NCI-H82 treated with DMSO at 0.1 percent for 48 hours (cell line): ENCODE measurements at regions not wholly inside any gene's neighbourhood (a gene's known extent, or its start where the extent isn't known, plus 50 kb on each side); places are given as distances from the start of the nearest gene placed in this dataset.
"Not testable (repeated sequence)": the region's sequence is repeated elsewhere in the genome, so short reads cannot be mapped to it uniquely, and the experiment has no call there.

Experiments
- DNase-seq: peaks from one replicate; lab custom pipeline; 2025; ENCODE audit not compliant: unreplicated experiment; lab: John Stamatoyannopoulos, UW

DNA sequence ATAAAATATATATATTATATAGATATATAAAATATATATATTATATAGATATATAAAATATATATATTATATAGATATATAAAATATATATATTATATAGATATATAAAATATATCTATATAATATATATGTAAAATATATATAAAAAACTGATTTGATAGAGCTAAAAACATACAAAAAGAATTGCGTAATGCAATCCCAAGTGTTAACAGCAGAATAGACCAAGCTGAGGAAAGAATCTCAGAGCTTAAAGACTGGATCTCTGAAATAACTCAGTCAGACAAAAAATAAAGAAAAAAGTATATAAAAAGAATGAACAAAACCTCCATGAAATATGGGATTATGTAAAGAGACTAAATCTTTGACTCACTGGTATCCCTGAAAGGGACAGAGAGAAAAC is 112.8 kb upstream of the GCFC2 start:
- DNase-seq = not testable (repeated sequence)

DNA sequence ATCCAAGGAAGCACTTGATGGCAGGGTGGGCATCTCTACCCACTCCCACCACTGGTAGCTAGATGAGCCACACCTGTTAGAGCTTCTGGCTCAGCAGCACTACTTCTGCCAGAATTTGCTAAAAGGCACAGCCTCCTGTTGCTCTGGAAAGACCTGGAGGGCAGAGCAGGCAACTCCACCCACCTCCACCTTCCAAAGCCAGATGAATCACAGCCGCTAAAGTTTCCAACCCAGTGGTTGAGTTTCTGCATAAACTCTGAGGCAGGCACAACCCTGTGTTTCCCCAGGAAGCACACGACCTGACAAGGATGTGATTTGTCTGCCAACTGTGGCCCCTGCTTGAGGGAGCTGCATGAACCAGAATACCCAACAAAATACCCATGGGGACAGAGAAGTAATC is 111.6 kb upstream of the GCFC2 start:
- DNase-seq = no peak

DNA sequence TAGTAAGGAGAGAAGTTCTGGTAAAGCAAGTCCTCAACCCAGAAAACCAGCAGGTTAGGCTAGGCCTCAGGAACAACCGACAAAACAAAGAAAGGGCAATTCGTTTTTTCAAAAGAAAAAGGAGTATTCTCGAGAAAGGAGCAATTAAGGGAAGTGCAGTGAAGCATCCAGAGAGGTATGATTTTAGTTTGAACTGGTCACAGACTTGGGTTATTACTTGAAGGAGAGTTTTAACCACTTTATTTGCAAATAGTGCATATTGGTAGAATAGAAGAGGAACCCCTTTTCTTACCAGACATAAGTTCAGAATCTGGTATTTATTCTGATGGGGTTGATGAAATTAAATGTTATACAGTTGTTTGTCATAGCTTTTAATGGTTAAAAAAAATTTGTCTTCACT is 110.0 kb upstream of the GCFC2 start:
- DNase-seq = no peak

DNA sequence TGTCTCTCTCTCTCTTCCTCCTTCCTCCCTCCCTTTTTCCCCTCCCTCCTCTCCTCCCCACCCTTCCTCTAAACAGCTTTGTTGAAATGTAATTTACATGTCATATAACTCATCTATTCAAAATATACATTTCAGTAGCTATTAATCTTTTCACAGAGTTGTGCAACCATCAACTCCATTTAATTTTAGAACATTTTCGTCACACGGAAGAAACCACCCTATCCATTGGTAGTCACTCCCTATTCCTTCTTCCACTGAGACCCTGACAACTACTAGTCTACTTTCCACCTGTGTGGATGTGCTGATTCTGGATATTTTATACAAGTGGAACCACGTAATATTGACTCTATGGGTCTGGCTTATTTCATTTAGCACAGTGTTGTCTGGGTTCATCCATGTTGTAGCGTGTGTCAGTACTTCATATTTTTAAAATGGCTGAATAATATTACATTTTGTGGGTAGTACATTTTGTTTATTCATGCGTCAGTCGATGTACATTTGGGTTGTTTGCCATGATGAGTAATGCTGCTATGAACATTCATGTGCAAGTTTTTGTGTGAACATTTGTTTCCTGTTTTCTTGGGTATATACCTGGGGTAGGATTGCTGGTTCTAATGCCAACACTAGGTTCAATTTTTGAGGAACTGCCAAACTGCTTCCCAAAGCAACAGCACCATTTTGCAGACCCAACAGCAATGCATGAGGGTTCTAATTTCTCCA is 100.1 kb upstream of the GCFC2 start:
- DNase-seq = no peak

DNA sequence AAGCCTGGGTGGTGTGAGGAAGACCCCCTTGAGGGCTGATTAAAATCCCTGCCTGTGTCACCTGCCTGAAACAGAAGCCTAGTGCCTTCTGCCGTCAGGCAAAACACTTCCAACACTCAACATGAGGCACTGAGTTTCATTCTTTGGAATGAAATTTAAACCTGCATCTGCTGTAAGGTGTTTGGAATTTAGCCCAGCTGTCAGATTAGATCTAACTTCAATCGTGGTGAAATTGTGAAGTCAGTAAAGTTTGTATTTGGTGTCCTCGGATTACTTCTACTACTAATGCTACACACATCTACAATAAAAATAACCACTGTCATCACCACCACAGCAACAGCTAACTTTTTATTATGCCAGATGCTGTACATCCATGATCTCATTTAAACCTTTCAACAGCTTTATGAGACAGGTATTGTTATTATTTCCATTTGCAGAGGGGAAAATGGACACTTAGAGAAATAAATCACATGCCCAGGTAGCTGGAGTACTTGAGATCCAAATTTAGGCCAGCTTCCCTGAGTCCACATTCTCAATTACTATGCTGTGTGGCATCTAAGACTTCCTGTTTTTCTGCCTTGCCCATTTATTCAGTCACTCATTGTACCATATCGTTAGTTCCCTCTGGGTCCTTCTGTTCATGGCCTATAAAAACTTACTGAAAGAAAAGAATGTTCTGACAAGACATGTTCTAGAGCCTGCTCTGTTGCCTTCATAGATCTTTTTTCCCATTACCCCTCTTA is 98.2 kb upstream of the GCFC2 start:
- DNase-seq = no peak

DNA sequence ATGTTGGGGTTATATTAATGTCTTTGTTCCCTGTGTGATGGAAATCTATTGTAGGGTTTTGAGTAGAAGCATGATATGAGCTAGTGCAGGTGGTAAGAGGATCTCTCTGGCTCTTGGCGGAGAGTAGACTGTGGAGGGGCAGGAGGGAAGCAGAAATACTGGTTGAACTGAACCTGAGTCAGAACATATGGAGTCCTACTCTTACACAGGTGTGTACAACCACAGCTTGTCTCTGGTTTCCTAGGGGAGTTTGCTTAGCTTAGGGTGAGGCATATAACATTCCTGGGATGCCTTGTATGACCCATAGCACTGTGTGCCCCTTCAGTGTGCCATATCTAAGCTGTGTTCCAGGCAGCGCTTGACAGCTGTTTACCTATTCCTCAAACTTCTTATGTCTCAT is 97.3 kb upstream of the GCFC2 start:
- no peak for DNase-seq

DNA sequence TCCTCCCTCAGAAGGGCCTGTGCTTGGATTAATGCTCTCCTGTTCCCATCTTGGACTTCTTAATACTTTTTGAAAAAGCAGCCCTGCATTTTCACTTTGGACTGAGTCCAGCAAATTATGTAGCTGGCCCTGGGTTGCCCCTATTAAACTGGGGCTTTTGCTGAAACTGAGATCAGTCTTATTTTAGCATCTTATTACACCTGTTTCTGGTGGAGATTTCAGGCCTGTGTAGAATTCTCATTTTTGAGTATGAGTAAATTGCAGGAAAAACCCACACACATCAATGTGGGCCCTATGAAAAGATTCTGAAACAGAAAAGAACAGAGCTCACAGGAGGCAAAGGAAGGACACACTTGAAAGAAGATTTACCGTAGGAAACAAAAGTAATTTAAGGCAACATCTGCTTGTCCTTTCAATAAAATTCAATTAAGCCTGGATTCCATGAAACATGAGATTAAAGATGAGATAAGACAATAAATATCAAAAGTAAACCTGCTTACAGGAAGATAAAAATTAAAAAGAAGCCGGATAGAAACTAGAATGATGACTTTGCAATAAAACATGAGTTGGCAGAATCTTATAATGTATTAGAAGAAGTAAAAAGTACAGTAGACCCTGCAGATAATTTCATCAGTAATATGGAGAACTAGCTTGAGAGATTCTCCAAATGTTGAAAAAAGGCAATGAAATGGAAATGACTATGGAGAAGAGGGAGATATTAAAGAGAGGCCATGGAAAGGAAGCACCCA is 90.7 kb upstream of the GCFC2 start:
- peak; percentile 34 for DNase-seq

DNA sequence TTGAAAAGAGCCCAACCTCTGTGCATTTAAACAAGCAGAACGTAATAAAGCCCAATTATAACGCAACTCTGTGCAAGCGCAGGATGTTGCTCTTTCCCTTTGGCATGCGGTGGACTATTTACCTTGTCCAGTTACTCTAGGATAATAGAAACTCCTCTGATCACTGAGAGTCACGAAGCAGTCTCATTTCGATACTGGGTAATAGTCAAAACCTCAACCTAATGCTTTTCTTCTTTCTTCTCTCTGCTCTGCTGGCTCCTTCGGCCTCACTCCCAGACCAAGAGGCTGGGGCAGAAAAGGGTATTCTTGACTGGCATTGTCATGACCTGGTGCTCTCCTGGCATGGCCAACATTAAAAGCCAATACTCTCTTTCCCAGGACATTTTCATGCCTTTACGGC is 89.7 kb upstream of the GCFC2 start:
- DNase-seq = no peak

DNA sequence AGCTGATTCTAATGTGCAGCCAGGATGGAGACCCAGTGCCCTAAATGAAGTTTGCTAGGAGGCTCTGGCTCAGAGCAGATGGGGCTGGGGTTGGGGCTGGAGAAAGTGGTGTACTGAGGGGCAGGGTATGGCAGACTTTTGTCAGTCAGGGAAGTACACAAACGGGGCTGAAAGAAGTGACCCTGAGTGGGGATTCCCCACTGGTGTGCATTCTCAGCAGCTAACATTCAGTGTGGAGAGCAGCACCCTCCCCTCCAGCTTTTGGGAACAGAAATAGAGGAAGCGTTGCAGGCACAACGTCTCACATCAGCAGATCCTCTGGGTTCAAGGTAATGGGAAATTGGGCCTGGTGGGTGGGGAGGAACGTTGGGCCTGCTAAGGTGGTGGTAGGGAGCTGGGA is 89.1 kb upstream of the GCFC2 start:
- no peak for DNase-seq

DNA sequence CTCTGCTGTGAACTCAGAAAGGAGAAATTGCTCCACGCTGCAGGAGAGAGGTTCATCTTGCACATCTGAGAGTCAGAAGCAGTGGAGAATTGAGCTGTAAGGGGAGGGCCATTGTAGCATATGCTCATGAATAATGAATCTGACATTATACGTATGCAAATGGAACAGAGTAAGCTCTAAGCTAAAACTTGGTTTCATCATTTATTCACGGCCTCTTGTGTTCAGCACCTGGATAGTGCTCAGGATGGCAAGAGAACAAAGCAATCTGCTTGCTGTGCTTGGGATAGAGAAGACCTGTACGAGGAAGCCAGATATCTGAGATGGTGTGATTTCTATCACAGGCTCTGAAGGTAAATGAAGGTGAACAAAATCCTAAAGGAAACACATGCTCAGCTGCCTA is 87.9 kb upstream of the GCFC2 start:
- DNase-seq = no peak

DNA sequence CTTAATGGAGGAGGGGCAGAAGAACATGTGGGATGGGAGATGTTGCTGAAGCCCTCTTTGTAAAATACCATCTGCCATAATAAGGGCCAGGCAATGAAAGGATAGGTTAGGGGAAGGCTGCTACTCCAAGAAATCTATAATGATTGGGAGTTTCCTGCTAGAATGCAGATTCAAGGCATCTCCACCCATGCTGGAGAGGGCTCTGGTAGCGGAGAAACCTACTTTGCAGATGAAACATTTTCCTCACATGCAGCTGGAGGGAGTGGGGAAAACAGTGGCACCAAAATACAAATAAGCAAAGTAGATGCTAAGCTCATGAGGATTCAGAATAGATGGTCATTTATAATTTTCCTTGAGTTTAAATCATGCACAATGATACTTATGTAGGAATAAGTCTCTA is 82.3 kb upstream of the GCFC2 start:
- no peak for DNase-seq

DNA sequence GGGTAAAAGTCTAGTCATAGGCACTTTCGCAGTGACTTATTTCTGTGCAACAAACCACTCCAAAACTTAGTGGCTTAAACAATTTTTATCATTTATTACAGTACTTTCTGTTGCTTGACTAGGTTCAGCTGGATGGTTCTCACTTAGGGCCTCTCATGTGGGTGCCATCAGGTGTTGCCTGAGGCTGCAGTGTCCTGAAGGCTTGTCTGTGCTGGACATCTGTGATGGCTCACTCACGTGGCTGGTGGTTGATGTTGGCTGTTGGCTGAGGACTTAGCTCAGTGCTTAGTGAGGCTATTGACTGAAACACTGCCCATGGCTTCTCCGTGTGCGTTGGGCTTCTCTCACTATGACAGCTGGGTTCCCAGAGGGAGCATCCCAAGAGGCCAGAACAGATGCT is 81.4 kb upstream of the GCFC2 start:
- DNase-seq = no peak

DNA sequence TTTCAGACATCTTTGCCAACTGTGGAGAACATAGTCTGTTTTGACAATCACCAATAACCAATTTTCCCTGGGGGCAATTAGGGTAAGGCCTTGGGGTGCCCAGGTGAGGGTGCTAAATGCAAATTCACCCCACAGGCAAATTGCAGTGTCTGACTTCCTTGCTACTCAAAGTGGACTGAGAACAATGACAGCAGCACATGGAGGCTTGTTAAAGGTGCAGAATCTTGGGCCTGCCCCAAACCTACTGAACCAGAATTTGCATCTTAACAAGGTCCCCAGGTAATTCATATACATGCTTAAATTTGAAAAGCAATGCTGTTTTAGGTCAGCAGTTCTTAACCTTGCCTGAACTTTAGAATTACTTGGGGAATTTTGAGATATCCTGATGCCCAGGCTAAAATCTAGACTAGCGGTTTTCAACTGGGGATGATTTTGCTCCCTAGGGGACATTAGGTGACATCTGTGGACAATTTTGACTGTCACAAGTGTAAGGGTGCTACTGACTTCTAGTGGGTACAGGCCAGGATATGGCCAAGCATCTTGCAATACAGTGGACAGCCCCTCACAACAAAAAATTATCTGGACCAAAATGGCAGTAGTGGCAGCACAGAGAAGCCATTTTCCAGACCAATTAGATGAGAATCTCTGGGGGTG is 80.2 kb upstream of the GCFC2 start:
- no peak for DNase-seq

DNA sequence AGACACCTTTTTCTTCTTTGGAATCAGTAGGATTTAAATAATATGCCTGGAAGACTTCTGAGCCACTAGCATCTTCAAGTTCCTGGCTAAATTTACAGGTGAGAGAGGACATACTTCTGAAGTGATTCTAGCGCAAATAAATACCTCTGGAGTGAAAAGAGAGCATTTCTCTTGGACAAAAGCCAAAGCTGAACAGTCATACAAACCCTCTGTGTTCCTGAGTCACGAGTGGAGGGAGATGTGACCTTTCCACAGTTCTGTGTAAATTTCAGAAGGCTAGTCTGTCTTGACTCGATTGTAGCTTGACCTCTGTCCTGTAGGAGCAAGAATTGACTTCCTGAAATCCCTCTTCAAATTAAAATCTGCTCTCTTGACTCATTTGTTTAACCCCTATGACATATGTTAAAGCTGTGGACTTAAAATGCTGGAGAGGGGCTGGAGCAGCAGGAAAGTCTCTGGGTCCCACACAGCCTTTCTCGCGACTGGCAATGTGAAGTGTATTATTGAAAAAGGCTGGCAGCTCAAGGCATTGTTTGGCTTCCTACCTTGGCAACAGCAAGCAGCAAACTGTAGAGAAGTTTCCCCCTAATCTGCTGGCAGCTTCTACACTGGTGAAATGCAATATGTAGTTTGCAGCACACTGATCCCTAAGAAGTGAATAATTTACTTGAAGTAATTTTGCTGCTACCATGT is 79.6 kb upstream of the GCFC2 start:
- DNase-seq = no peak

DNA sequence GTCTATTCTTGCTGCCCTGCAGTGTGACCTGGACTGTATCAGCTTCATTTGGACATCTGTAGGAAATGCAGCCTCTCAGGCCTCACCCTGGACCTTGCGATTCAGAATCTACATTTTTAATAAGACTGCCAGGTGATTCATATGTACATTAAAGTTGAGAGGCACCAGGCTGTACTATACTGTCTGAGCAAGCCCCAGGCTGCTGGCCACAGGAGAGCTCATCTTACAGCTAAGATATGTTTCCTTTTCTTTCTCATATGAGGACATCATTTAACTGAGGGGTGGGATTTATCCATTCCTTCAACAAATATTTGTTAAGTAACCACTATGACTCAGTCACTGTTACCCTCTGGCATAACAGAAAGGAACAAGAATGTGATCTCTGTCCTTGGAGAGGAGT is 78.2 kb upstream of the GCFC2 start:
- DNase-seq = no peak

DNA sequence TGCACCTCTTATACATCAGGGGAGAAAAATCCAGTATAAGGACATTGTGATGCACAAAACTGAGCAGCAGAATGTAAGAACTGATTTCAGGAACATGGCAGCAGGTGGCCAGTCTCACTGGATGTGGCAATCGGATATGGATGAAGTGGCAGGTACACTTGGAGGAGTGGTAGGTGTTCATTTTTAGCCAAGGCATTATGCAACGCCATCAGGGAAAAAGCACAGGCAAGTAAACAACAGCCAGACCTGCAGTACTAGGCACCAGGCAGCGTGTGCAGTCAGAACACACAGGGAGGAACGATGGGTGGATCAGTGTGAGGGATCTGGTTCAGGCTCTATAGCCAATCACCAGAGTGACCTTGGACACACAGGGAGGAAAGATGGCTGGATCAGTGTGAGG is 77.4 kb upstream of the GCFC2 start:
- no peak for DNase-seq

DNA sequence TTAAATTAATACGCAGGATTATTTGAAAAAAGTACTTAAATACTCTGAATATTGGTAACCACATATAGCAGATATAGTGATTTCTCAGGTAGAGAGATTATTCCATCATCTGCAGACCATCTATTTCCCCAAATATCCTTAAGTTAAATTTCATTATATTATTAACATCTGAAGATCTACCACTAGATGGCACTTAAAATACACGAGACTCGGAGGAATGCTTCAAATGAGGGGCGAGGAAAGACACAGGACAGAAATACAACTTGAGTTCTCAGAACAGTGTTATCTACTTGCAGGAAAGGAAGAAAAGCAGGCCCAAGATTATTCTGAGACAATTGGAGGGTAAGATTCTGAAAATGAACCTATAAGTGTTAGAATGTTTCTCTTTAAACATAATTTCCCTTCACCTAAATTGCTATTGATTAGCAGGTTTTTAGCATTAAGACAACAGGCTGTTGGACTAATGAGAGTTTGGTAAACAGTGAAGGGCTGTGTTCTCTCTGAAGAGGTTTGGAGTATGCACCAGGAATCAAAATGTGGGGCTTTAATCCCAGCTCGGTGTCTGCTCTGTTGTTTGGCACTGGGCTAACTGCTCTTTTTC is 76.9 kb upstream of the GCFC2 start:
- peak; percentile 42 for DNase-seq

DNA sequence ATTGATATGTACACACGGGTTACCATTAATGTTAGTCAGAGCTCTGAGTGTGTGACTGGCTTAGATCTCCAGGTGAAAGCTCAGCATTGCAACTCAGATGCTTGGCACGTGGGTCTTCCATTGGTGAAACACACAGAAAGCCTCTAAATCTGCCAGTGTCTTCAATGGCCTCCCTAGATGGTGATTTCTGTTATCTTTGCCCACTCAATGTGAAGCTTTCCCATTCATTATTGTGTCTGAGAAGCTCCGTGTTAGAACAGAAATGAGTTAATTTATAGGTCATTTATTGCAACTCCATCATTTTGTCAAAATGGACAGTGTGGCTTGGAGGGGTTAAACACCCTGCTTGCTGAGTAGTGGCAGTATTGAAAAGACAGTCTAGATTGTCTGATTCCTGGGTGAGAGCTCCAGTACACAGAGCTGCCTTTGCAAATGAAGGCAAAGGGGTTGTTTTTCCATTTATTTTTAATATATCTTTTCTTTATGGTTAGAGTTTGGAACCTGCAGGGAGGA is 64.7 kb upstream of the GCFC2 start:
- DNase-seq = no peak

DNA sequence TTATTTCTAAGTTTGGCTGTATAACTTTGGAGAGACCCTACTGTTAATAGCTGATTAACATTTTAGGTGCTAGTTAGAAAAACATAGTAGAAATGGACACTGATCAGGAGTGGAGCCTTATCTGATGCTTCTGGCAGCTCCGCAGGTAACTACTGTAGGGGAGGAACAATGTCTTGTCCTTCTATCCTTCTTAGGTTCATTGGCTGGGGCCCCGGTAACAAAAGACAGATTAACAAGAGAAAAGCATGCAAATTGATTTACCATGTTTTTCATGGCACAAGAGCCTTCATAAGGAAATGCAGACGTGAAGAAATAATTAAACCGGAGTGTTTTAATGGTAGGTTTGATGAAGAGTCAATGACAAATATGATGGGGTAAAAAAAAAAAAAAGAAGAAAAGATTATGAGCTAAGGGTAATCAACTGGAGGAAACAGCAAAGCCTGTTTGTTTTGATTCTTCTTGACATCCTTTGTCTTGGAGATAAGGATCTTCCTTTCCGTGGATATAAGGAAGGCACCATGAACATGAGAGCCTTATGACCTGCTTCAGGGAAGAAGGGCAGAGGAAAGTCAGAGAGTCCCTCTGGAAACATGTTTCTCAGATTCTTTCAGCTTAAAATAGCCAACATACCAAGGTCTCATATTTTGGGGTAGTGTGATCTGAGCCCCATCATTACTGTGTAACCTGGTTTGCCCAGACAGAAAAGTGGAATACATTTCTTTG is 62.4 kb upstream of the GCFC2 start:
- no peak for DNase-seq

DNA sequence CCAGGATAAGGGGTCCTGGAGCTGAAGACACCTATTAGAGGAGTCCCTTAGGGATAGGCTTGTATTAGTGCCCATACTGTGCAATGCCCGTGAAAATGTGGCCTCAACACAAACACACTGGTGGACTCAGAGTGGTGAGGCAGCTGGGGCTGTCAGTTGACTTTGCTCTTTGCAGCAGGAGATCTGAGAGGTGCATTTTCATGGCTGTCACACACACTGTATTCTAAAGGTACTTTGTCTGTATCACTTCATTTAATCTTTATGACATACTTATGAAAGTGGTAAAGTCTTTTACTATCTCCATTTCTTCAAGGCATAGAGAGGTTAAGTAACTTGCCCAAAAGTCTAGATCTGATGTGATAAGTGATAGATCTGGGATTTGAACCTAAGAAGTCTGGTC is 55.1 kb upstream of the GCFC2 start:
- no peak for DNase-seq
